Mesenchymal stem cell (in vitro differentiated cells and primary cell): ENCODE measurements at regions not wholly inside any gene's neighbourhood (a gene's known extent, or its start where the extent isn't known, plus 50 kb on each side); places are given as distances from the start of the nearest gene placed in this dataset.

Source experiments
- DNase-seq: peaks from one replicate; pipeline ENCODE4 v3.0.0-alpha.2; 2013
- H2AFZ ChIP-seq: one replicate; pipeline ENCODE4 v1.6.1; 2013; ENCODE audit warnings: low read depth, mild to moderate bottlenecking, control low read depth, inconsistent platforms, low read length, moderate library complexity
- H2AK5ac ChIP-seq: 2 replicates; pipeline ENCODE4 v1.6.1; 2013; ENCODE audit warnings: low read length, moderate library complexity, mild to moderate bottlenecking, inconsistent platforms; ENCODE audit not compliant: severe bottlenecking
- H2BK120ac ChIP-seq: one replicate; pipeline ENCODE4 v1.6.1; 2013; ENCODE audit warnings: low read depth, mild to moderate bottlenecking, inconsistent platforms, low read length, moderate library complexity
- H2BK12ac ChIP-seq, 2 experiments: one replicate each; pipeline ENCODE4 v1.6.1; 2013; ENCODE audit warnings: inconsistent platforms in 2 of 2, low read length in 2 of 2, mild to moderate bottlenecking in 2 of 2, moderate library complexity in 2 of 2, control low read depth in 1 of 2
- H2BK15ac ChIP-seq: one replicate; pipeline ENCODE4 v1.6.1; 2013; ENCODE audit warnings: mild to moderate bottlenecking, low read depth, inconsistent platforms; ENCODE audit not compliant: poor library complexity, severe bottlenecking
- H2BK5ac ChIP-seq: 2 replicates; pipeline ENCODE4 v1.6.1; 2013; ENCODE audit warnings: low read depth, mild to moderate bottlenecking, low read length, control low read depth, inconsistent platforms; ENCODE audit not compliant: poor library complexity, severe bottlenecking
- H3K14ac ChIP-seq, 2 experiments: one replicate each; pipeline ENCODE4 v1.6.1; 2013; ENCODE audit warnings: inconsistent platforms in 2 of 2, low read length in 2 of 2, control low read depth in 1 of 2, mild to moderate bottlenecking in 1 of 2, moderate library complexity in 1 of 2
- H3K18ac ChIP-seq, 2 experiments: one replicate each; pipeline ENCODE4 v1.6.1; 2013; ENCODE audit warnings: inconsistent platforms in 2 of 2, low read length in 2 of 2, control low read depth in 1 of 2, low read depth in 1 of 2, mild to moderate bottlenecking in 1 of 2
- H3K23ac ChIP-seq, 2 experiments: one replicate each; pipeline ENCODE4 v1.6.1; 2013; ENCODE audit warnings: inconsistent platforms in 2 of 2, low read length in 2 of 2, mild to moderate bottlenecking in 2 of 2, moderate library complexity in 2 of 2, control low read depth in 1 of 2
- H3K27ac ChIP-seq: 2 replicates; pipeline ENCODE4 v1.5.1; 2013; ENCODE audit warnings: mild to moderate bottlenecking, moderate library complexity, low read length, control low read depth, inconsistent platforms; ENCODE audit not compliant: poor library complexity, severe bottlenecking
- H3K27me3 ChIP-seq, 2 experiments: 2 replicates each; pipeline versions ENCODE4 v1.6.1 to v1.7.0; 2013; ENCODE audit warnings: low read length in 2 of 2, mild to moderate bottlenecking in 2 of 2, moderate library complexity in 2 of 2, control low read depth in 1 of 2, inconsistent platforms in 1 of 2; ENCODE audit not compliant: control insufficient read depth in 1 of 2, insufficient read depth in 1 of 2
- H3K36me3 ChIP-seq, 2 experiments: 2 replicates each; pipeline versions ENCODE4 v1.6.1 to v1.7.0; 2013; ENCODE audit warnings: low read length in 2 of 2, control low read depth in 1 of 2, inconsistent platforms in 1 of 2, low read depth in 1 of 2, mild to moderate bottlenecking in 1 of 2; ENCODE audit not compliant: insufficient read depth in 2 of 2, control insufficient read depth in 1 of 2
- H3K4ac ChIP-seq, 2 experiments: one replicate each; pipeline ENCODE4 v1.6.1; 2013; ENCODE audit warnings: inconsistent platforms in 2 of 2, low read length in 2 of 2, mild to moderate bottlenecking in 2 of 2, moderate library complexity in 2 of 2, control low read depth in 1 of 2, low read depth in 1 of 2
- H3K4me1 ChIP-seq: 2 replicates; pipeline ENCODE4 v1.6.1; 2013; ENCODE audit warnings: low read depth, low read length, control low read depth; ENCODE audit not compliant: control insufficient read depth, insufficient read depth
- H3K4me2 ChIP-seq: 2 replicates; pipeline ENCODE4 v1.6.1; 2013; ENCODE audit warnings: low read length, mild to moderate bottlenecking, inconsistent platforms; ENCODE audit not compliant: poor library complexity, severe bottlenecking
- H3K4me3 ChIP-seq, 2 experiments: 2 replicates each; pipeline versions ENCODE4 v1.5.1 to v1.7.0; 2013; ENCODE audit warnings: low read length in 2 of 2, mild to moderate bottlenecking in 2 of 2, control low read depth in 1 of 2, low read depth in 1 of 2; ENCODE audit not compliant: insufficient read depth in 1 of 2
- H3K79me1 ChIP-seq: replicated peaks from 2 replicates; pipeline ENCODE4 v1.6.1; 2013; ENCODE audit warnings: mild to moderate bottlenecking, control low read depth, low read length, inconsistent platforms; ENCODE audit not compliant: poor library complexity, severe bottlenecking
- H3K9ac ChIP-seq: 2 replicates; pipeline ENCODE4 v1.7.0; 2013; ENCODE audit warnings: mild to moderate bottlenecking, low read length, moderate library complexity
- H3K9me3 ChIP-seq: 2 replicates; pipeline ENCODE4 v1.7.0; 2013; ENCODE audit warnings: mild to moderate bottlenecking, low read length; ENCODE audit not compliant: control insufficient read depth
- H4K8ac ChIP-seq: one replicate; pipeline ENCODE4 v1.6.1; 2013; ENCODE audit warnings: inconsistent platforms, mild to moderate bottlenecking, low read length, moderate library complexity
- H4K91ac ChIP-seq: one replicate; pipeline ENCODE4 v1.6.1; 2013; ENCODE audit warnings: mild to moderate bottlenecking, low read length, inconsistent platforms
- WGBS: methylation state at CpG from one replicate; pipeline ENCODE4 v1.1.7; 2013; ENCODE audit warnings: mixed read lengths; 5-methylcytosine and 5-hydroxymethylcytosine counted together

DNA sequence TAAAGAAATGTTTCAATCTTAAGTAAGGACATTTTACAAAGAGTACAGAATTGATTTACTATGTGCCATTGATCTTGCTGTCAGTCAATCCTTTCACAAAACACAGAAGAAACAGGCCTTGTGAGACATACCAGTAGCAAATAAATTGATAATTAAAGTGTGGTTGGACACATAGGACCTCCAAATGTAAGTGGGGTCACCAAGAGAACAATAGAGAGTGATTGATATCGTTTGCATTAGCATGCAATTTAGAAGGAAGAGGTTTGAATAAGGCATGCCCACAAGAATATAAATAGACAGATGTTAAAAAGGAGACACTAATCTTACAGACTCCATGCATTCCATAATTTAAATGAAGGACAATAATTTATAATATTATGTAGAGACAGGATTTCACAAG lies 1628.3 kb downstream of the PCDH9 start:
- no peak overlapping the region for H4K8ac ChIP-seq
- no peak overlapping the region for H3K27ac ChIP-seq
- H3K4ac ChIP-seq, result no peak overlapping the region
- no peaks in the 10 kb centered on the region for H3K79me1 ChIP-seq
- H2BK5ac ChIP-seq, result no peak overlapping the region
- H2AK5ac ChIP-seq, result no peak overlapping the region
- no peak overlapping the region for H3K4me3 ChIP-seq
- no CpG with 5 or more reads among the region's 1 CpG for WGBS
- H3K4me2 ChIP-seq, result no peak overlapping the region
- H2BK120ac ChIP-seq, result no peak overlapping the region
- H3K18ac ChIP-seq, result no peak overlapping the region
- H3K14ac ChIP-seq, result no peak overlapping the region
- no peaks in the 10 kb centered on the region for H3K36me3 ChIP-seq
- no peak overlapping the region for H4K91ac ChIP-seq
- H3K9ac ChIP-seq, result no peak overlapping the region
- no peak overlapping the region for H2AFZ ChIP-seq
- DNase-seq, result no peak
- H2BK12ac ChIP-seq, result no peak overlapping the region
- H2BK15ac ChIP-seq, result no peak overlapping the region
- no peak overlapping the region for H3K23ac ChIP-seq
- H3K27me3 ChIP-seq, result no peaks in the 10 kb centered on the region
- H3K9me3 ChIP-seq, result no peaks in the 10 kb centered on the region
- H3K4me1 ChIP-seq, result no peaks in the 10 kb centered on the region

DNA sequence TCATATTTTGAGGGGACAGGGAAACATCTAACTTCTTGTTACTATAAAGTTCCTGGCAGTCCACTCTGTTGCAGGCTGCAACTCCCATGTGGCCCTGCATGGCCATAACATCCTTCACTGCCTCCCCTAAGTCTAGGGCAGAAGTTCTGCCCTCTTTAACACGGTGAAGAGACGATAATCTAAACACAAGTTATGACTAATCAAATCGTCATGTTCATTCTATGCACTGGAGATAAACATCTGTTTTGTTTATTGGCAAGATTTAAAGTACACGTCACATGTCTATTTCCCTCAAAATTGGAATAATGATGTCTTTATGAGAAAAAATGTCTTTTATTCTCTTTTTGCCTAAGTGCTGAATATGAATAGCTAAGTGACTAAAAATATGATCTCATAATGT lies 1629.4 kb downstream of the PCDH9 start:
- Histone ChIP-seq H3K79me1 (no peaks in the 10 kb centered on the region), H3K4me3 (no peak overlapping the region), H2BK120ac (no peak overlapping the region), H3K9me3 (no peaks in the 10 kb centered on the region), H2BK12ac (no peak overlapping the region), H2AFZ (no peak overlapping the region), H3K4me2 (no peak overlapping the region), H2BK15ac (no peak overlapping the region), H3K27ac (no peak overlapping the region), H4K91ac (no peak overlapping the region), H3K4me1 (no peaks in the 10 kb centered on the region), H3K18ac (no peak overlapping the region), H3K27me3 (no peaks in the 10 kb centered on the region), H2AK5ac (no peak overlapping the region), H3K36me3 (no peaks in the 10 kb centered on the region), H3K9ac (no peak overlapping the region), H3K14ac (no peak overlapping the region), H3K23ac (no peak overlapping the region), H3K4ac (no peak overlapping the region), H2BK5ac (no peak overlapping the region), H4K8ac (no peak overlapping the region)
- no CpG with 5 or more reads among the region's 4 CpGs for WGBS
- peak; percentile 89 for DNase-seq

DNA sequence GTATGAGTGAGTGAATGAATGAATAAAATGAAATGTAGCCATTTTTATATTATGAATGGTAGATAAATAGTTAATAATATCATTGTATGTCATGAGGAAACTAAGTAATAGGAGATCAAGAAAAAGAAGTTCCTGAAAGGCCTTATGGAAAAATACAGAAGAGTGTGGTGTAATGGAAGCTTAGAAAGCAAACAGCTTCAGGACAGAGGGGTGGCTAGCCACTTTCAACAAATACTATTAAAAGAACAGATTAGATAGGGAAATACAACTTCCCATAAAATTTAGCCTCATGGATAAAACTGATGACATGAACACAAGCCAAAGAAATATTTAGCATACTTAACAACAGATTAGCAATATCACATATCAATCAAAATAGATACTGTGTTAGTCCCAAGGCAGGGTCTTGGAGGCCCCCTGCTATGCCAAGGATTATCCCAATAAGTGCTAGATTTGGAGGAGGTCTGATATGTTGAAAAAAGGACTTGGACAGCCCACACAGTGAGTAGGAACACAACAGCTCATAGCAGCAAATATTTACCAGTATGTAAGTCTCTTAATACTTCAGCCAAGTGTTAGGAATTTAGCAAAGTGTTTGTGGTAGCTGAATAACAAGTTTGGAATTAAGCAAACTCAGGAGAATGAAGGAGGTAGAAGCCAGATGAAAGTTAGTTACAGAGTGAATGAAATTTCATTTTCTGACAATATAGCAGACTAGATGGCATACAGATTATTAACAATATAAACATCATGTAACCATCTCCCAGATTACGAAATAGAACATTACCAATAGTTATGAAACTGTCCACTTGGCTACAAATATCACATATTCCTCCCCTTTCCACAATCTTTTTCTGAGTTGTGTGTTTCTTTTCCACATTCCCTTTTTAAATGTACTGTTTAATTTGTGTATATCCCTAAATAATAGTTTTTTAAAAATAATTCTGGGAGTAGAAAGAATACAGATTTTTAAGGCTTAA lies 1632.0 kb downstream of the PCDH9 start:
- Histone ChIP-seq H3K4me3 (no peak overlapping the region), H3K36me3 (no peaks in the 10 kb centered on the region), H4K91ac (no peak overlapping the region), H2AFZ (no peak overlapping the region), H2BK5ac (no peak overlapping the region), H4K8ac (no peak overlapping the region), H3K18ac (no peak overlapping the region), H3K23ac (no peak overlapping the region), H2BK120ac (no peak overlapping the region), H3K79me1 (no peaks in the 10 kb centered on the region), H2BK15ac (no peak overlapping the region), H3K4ac (no peak overlapping the region), H3K4me2 (no peak overlapping the region), H3K27ac (peak overlapping the region; percentile 61), H3K14ac (no peak overlapping the region), H3K4me1 (no peaks in the 10 kb centered on the region), H2BK12ac (no peak overlapping the region), H3K9me3 (no peaks in the 10 kb centered on the region), H3K9ac (peak overlapping the region; percentile 35), H2AK5ac (no peak overlapping the region), H3K27me3 (no peaks in the 10 kb centered on the region)
- 25% methylated on average over 1 of the region's 1 CpG for WGBS
- DNase-seq, result peak; percentile 79

DNA sequence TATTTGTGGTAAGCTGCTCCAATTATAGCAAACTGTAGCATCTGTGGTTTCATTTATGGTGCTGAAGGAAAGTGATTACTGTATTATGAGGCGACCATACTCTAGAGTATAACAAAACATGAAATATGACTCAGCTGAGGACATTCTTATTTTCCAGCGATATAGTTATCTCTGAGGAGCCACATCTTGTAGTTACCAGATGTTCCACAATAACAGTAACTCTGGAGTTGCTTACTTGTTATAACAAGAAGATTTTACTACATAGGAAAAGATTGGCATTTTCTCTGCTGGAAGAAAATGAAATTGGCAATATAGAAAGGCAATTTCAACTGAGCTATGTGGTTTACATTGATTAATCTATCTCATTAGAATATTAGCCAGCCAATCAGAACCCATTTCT lies 1634.2 kb downstream of the PCDH9 start:
- Histone ChIP-seq H2AFZ (no peak overlapping the region), H3K4me1 (no peaks in the 10 kb centered on the region), H3K4me2 (no peak overlapping the region), H2AK5ac (no peak overlapping the region), H3K4ac (no peak overlapping the region), H3K36me3 (no peaks in the 10 kb centered on the region), H2BK120ac (no peak overlapping the region), H3K9ac (no peak overlapping the region), H3K4me3 (no peak overlapping the region), H2BK15ac (no peak overlapping the region), H3K23ac (no peak overlapping the region), H3K18ac (no peak overlapping the region), H3K27me3 (no peaks in the 10 kb centered on the region), H4K91ac (no peak overlapping the region), H3K9me3 (no peaks in the 10 kb centered on the region), H2BK5ac (no peak overlapping the region), H4K8ac (no peak overlapping the region), H3K79me1 (no peaks in the 10 kb centered on the region), H2BK12ac (no peak overlapping the region), H3K14ac (no peak overlapping the region), H3K27ac (no peak overlapping the region)
- 86% methylated on average over 1 of the region's 2 CpGs for WGBS
- peak; percentile 32 for DNase-seq
